Large intestine (tissue), 3 donors: ENCODE measurements at regions not wholly inside any gene's neighbourhood (a gene's known extent, or its start where the extent isn't known, plus 50 kb on each side); places are given as distances from the start of the nearest gene placed in this dataset.
"Not testable (repeated sequence)": the region's sequence is repeated elsewhere in the genome, so short reads cannot be mapped to it uniquely, and the experiment has no call there.

ENCODE experiments used
- DNase-seq, 2 donors: peaks; one replicate each; pipeline versions ENCODE4 v3.0.0 to v3.0.0-alpha.2; 2013
- H3K27ac ChIP-seq: one replicate; pipeline ENCODE4 v1.5.1; 2013; ENCODE audit warnings: low read length
- H3K27me3 ChIP-seq: 2 replicates; pipeline ENCODE4 v1.6.1; 2013; ENCODE audit warnings: low read length; ENCODE audit not compliant: control insufficient read depth, insufficient read depth
- H3K36me3 ChIP-seq: 2 replicates; pipeline ENCODE4 v1.6.1; 2013; ENCODE audit warnings: low read length; ENCODE audit not compliant: control insufficient read depth, insufficient read depth
- H3K4me1 ChIP-seq: one replicate; pipeline ENCODE4 v1.6.1; 2013; ENCODE audit warnings: low read length; ENCODE audit not compliant: control insufficient read depth, insufficient read depth
- H3K4me3 ChIP-seq: one replicate; pipeline ENCODE4 v1.5.1; 2013; ENCODE audit warnings: low read length
- H3K9me3 ChIP-seq: one replicate; pipeline ENCODE4 v1.6.1; 2013; ENCODE audit warnings: mild to moderate bottlenecking, low read depth, low read length, moderate library complexity; ENCODE audit not compliant: control insufficient read depth
- WGBS: methylation state at CpG from one replicate; pipeline ENCODE4 v1.1.5; 2013; ENCODE audit warnings: low lambda C conversion rate; ENCODE audit not compliant: insufficient coverage; 5-methylcytosine and 5-hydroxymethylcytosine counted together

GRCh38 chr11:114929351-114930000 is 251.1 kb downstream of the NXPE2 start:
- WGBS, result no CpG with 5 or more reads among the region's 9 CpGs
- Histone ChIP-seq H3K4me1 (no peaks in the 10 kb centered on the region), H3K27ac (no peak overlapping the region), H3K9me3 (no peaks in the 10 kb centered on the region), H3K4me3 (no peak overlapping the region), H3K27me3 (no peaks in the 10 kb centered on the region), H3K36me3 (no peaks in the 10 kb centered on the region)
- no peak for DNase-seq

- no peak overlapping the region for H3K27ac ChIP-seq
- no CpG with 5 or more reads among the region's 3 CpGs for WGBS
Measured at GRCh38 chr11:114938799-114939198, 260.5 kb downstream of the NXPE2 start.

GRCh38 chr11:114942207-114942606 is 263.9 kb downstream of the NXPE2 start:
- H3K9me3 ChIP-seq, result peaks cover 4% of the 10 kb centered on the region
- no peak for DNase-seq
- no peaks in the 10 kb centered on the region for H3K36me3 ChIP-seq
- no peak overlapping the region for H3K4me3 ChIP-seq
- no peaks in the 10 kb centered on the region for H3K4me1 ChIP-seq
- H3K27me3 ChIP-seq, result no peaks in the 10 kb centered on the region
- H3K27ac ChIP-seq, result no peak overlapping the region

More at GRCh38 chr11:114938799-114939198, 260.5 kb downstream of the NXPE2 start:
- Histone ChIP-seq H3K4me1 (no peaks in the 10 kb centered on the region), H3K4me3 (no peak overlapping the region), H3K36me3 (no peaks in the 10 kb centered on the region), H3K27me3 (no peaks in the 10 kb centered on the region), H3K9me3 (peaks cover 4% of the 10 kb centered on the region)
- no peak for DNase-seq

GRCh38 chr11:114949614-114950351 is 271.5 kb downstream of the NXPE2 start:
- Histone ChIP-seq H3K4me1 (no peaks in the 10 kb centered on the region), H3K27me3 (no peaks in the 10 kb centered on the region), H3K4me3 (no peak overlapping the region), H3K9me3 (no peaks in the 10 kb centered on the region), H3K27ac (no peak overlapping the region), H3K36me3 (no peaks in the 10 kb centered on the region)
- no peak for DNase-seq
- no CpG with 5 or more reads among the region's 13 CpGs for WGBS

- Histone ChIP-seq H3K4me3 (no peak overlapping the region), H3K4me1 (no peaks in the 10 kb centered on the region), H3K36me3 (no peaks in the 10 kb centered on the region), H3K27ac (no peak overlapping the region), H3K9me3 (no peaks in the 10 kb centered on the region), H3K27me3 (no peaks in the 10 kb centered on the region)
- DNase-seq, result no peak
- WGBS, result no CpG with 5 or more reads among the region's 1 CpG
Measured at GRCh38 chr11:114953039-114953438, 274.7 kb downstream of the NXPE2 start.

GRCh38 chr11:114955923-114956322 is 277.6 kb downstream of the NXPE2 start:
- H3K27me3 ChIP-seq, result no peaks in the 10 kb centered on the region
- H3K36me3 ChIP-seq, result no peaks in the 10 kb centered on the region
- no CpG with 5 or more reads among the region's 1 CpG for WGBS
- H3K4me3 ChIP-seq, result no peak overlapping the region
- no peak for DNase-seq
- no peaks in the 10 kb centered on the region for H3K4me1 ChIP-seq
- no peaks in the 10 kb centered on the region for H3K9me3 ChIP-seq
- no peak overlapping the region for H3K27ac ChIP-seq

- H3K4me1 ChIP-seq, result no peaks in the 10 kb centered on the region
- H3K9me3 ChIP-seq, result no peaks in the 10 kb centered on the region
- H3K27ac ChIP-seq, result no peak overlapping the region
- WGBS, result 100% methylated on average over 2 of the region's 5 CpGs
- H3K36me3 ChIP-seq, result no peaks in the 10 kb centered on the region
- H3K4me3 ChIP-seq, result no peak overlapping the region
- no peaks in the 10 kb centered on the region for H3K27me3 ChIP-seq
- DNase-seq, result no peak
Measured at GRCh38 chr11:114956566-114956965, 278.2 kb downstream of the NXPE2 start.

- Histone ChIP-seq H3K27me3 (no peaks in the 10 kb centered on the region), H3K27ac (no peak overlapping the region), H3K36me3 (no peaks in the 10 kb centered on the region), H3K4me1 (no peaks in the 10 kb centered on the region), H3K4me3 (no peak overlapping the region), H3K9me3 (no peaks in the 10 kb centered on the region)
- 100% methylated on average over 1 of the region's 8 CpGs for WGBS
- DNase-seq, result no peak
Measured at GRCh38 chr11:114959953-114960505, 281.7 kb downstream of the NXPE2 start.

- not testable (repeated sequence) for H3K4me3 ChIP-seq, H3K36me3 ChIP-seq, H3K4me1 ChIP-seq, H3K27me3 ChIP-seq, H3K9me3 ChIP-seq, H3K27ac ChIP-seq, DNase-seq
- WGBS, result no CpG with 5 or more reads among the region's 21 CpGs
Measured at GRCh38 chr11:114960819-114961218, 282.5 kb downstream of the NXPE2 start.

- H3K27me3 ChIP-seq, result no peaks in the 10 kb centered on the region
Measured at GRCh38 chr11:114964676-114965214, 286.4 kb downstream of the NXPE2 start.

More at GRCh38 chr11:114964676-114965214, 286.4 kb downstream of the NXPE2 start:
- Histone ChIP-seq H3K9me3 (no peaks in the 10 kb centered on the region), H3K4me3 (no peak overlapping the region), H3K4me1 (no peaks in the 10 kb centered on the region), H3K36me3 (no peaks in the 10 kb centered on the region), H3K27ac (no peak overlapping the region)
- 33% methylated on average over 1 of the region's 4 CpGs for WGBS
- peak in 1 of 2 donors; percentile 3 for DNase-seq
